GM18505 (cell line): ENCODE measurements at regions not wholly inside any gene's neighbourhood (a gene's known extent, or its start where the extent isn't known, plus 50 kb on each side); places are given as distances from the start of the nearest gene placed in this dataset.

Experiments
- ATAC-seq: cut with Tn5 transposase; IDR thresholded peaks from one replicate; pipeline ENCODE4 v1.9.1; 2021; ENCODE audit not compliant: unreplicated experiment
- POLR2A ChIP-seq: IDR thresholded peaks from 4 replicates; pipeline ENCODE4 v1.6.1; 2011; ENCODE audit warnings: borderline replicate concordance; ENCODE audit not compliant: insufficient read depth, insufficient read length; ENCODE audit errors: extremely low read depth

- ATAC-seq = no peak
- no peak for TF ChIP-seq POLR2A
These were observed 251.5 kb upstream of the EEF2KMT start for GRCh38 chr16:5349101-5349500.

DNA sequence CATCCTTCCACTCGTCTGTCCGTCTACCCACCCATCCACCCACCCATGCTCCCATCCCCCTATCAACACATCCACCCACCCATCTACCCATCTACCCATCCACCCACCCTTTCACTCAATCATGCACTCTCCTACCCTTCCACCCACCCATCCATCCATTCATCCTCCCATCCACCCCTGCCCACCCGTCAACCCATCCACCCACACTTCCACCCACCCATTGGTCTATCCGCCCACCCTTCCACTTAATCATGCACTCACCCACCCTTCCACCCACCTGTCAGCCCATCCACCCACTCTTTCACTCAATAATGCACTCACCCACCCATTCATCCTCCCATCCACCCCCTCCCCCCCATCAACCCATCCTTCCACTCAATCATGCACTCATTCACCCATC lies 250.0 kb upstream of the EEF2KMT start:
- ATAC-seq = no peak
- no peak for TF ChIP-seq POLR2A

GRCh38 chr16:5336941-5337340 lies 239.3 kb upstream of the EEF2KMT start:
- no peak for TF ChIP-seq POLR2A
- no peak for ATAC-seq

GRCh38 chr16:5333991-5334390 lies 236.4 kb upstream of the EEF2KMT start:
- TF ChIP-seq POLR2A = no peak
- no peak for ATAC-seq

GRCh38 chr16:5333126-5333525 lies 235.5 kb upstream of the EEF2KMT start:
- TF ChIP-seq POLR2A = no peak

DNA sequence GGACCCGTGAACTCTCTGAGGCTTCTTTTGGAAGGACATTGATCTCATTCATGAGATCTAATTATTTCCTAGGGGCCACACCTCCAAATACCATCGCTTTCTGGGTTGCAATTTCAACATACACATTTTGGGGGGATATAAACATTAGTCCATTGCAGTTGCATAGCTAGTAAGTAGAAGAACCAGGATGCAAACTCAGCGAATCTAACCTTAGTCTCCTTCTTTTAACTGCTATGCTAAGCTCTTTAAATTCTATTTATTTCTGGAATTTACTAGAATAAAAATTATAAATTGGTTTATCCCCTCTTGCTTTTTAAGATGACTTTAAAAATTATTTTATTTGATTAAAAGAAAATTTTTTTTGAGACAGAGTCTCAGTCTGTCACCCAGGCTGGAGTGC lies 232.5 kb upstream of the EEF2KMT start:
- no peak for TF ChIP-seq POLR2A
- no peak for ATAC-seq

More at GRCh38 chr16:5333126-5333525, 235.5 kb upstream of the EEF2KMT start:
- no peak for ATAC-seq

- no peak for ATAC-seq
- no peak for TF ChIP-seq POLR2A
These were observed 231.0 kb upstream of the EEF2KMT start for GRCh38 chr16:5328546-5328945.

GRCh38 chr16:5326395-5326794 lies 228.8 kb upstream of the EEF2KMT start:
- no peak for ATAC-seq
- no peak for TF ChIP-seq POLR2A

DNA sequence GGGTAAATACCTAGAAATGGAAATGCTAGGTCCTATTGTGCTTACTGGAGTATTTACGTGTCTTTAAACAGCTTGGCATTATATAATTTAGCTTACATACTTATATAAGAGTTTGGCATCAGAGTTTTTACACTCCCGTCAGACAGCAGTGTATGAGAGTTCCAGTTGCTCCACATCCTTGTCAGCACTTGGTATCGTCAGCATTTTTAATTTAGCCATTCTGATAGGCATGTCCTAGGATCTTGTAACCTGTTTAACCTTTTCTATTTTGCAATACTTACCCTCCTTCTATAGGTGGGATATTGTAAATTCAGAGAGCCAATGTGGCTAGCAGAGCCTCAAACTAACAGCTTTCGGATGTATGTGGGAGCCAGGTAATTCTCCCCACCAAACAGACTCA lies 228.3 kb upstream of the EEF2KMT start:
- no peak for ATAC-seq
- no peak for TF ChIP-seq POLR2A

- no peak for ATAC-seq
- TF ChIP-seq POLR2A = no peak
These were observed 225.9 kb upstream of the EEF2KMT start for GRCh38 chr16:5323284-5324141.

GRCh38 chr16:5321930-5322329 lies 224.3 kb upstream of the EEF2KMT start:
- no peak for TF ChIP-seq POLR2A
- ATAC-seq = no peak

DNA sequence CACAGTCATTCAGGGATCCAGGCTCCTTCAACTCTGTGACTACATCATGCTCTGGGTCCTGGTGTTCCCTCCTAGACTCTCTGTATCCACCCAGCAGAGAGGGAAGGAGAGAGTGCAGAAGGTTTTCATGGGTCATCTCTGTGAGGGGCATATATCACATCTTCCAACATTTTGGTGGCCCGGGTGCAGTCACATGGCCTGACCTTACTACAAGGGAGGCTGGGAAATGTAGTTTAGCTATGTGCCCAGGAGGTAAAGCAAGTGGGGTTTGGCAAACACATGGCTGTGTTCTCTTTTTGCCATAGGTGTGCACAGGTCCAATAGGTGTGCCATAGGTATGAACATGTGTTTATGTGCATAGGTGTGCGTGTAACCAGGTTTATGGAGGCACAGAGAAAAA lies 222.2 kb upstream of the EEF2KMT start:
- ATAC-seq = no peak
- TF ChIP-seq POLR2A = no peak

GRCh38 chr16:5315914-5316313 lies 218.3 kb upstream of the EEF2KMT start:
- no peak for TF ChIP-seq POLR2A
- no peak for ATAC-seq

GRCh38 chr16:5314377-5314776 lies 216.8 kb upstream of the EEF2KMT start:
- no peak for ATAC-seq
- no peak for TF ChIP-seq POLR2A
